Smooth muscle cell (in vitro differentiated cells): ENCODE measurements at regions not wholly inside any gene's neighbourhood (a gene's known extent, or its start where the extent isn't known, plus 50 kb on each side); places are given as distances from the start of the nearest gene placed in this dataset.

Experiments used
- DNase-seq: peaks from one replicate; lab custom pipeline; 2025; ENCODE audit not compliant: unreplicated experiment; lab: John Stamatoyannopoulos, UW
- H2AFZ ChIP-seq: fragments of 200-600 bp; sonication (generic); 2 replicates; pipeline ENCODE4 v1.6.0; 2016; ENCODE audit warnings: antibody characterized with exemption, low read depth, mild to moderate bottlenecking
- H3F3A ChIP-seq: fragments of 200-600 bp; sonication (generic); 2 replicates; pipeline ENCODE4 v1.6.0; 2017; ENCODE audit warnings: antibody characterized with exemption, low read depth
- H3K27ac ChIP-seq: fragments of 200-600 bp; sonication (generic); 2 replicates; pipeline ENCODE4 v1.5.1; 2016; ENCODE audit warnings: low read depth, mild to moderate bottlenecking
- H3K27me3 ChIP-seq: fragments of 200-600 bp; sonication (generic); 2 replicates; pipeline ENCODE4 v1.6.1; 2016; ENCODE audit warnings: low read depth, mild to moderate bottlenecking
- H3K36me3 ChIP-seq: fragments of 200-600 bp; sonication (generic); 2 replicates; pipeline ENCODE4 v1.5.1; 2016; ENCODE audit warnings: low read depth
- H3K4me1 ChIP-seq: fragments of 200-600 bp; sonication (generic); 2 replicates; pipeline ENCODE4 v1.5.1; 2016; ENCODE audit warnings: low read depth
- H3K4me2 ChIP-seq: fragments of 200-600 bp; sonication (generic); 2 replicates; pipeline ENCODE4 v1.6.0; 2016; ENCODE audit warnings: mild to moderate bottlenecking
- H3K4me3 ChIP-seq: fragments of 200-600 bp; sonication (generic); 2 replicates; pipeline ENCODE4 v1.5.1; 2016; ENCODE audit warnings: mild to moderate bottlenecking
- H3K79me2 ChIP-seq: fragments of 200-600 bp; sonication (generic); 2 replicates; pipeline ENCODE4 v1.6.0; 2016; ENCODE audit warnings: low read depth, mild to moderate bottlenecking
- H3K9ac ChIP-seq: fragments of 200-600 bp; sonication (generic); 2 replicates; pipeline ENCODE4 v1.6.0; 2016; ENCODE audit warnings: low read depth
- H3K9me3 ChIP-seq: fragments of 200-600 bp; sonication (generic); replicated peaks from 2 replicates; pipeline ENCODE4 v1.5.1; 2016; ENCODE audit warnings: low read depth
- H4K20me1 ChIP-seq: fragments of 200-600 bp; sonication (generic); 2 replicates; pipeline ENCODE4 v1.6.0; 2016; ENCODE audit warnings: low read depth
- CTCF ChIP-seq: fragments of 200-600 bp; sonication (generic); IDR thresholded peaks from 2 replicates; pipeline ENCODE4 v1.5.1; 2017; ENCODE audit warnings: borderline replicate concordance, mild to moderate bottlenecking, antibody characterized with exemption; ENCODE audit not compliant: insufficient read depth, poor library complexity, severe bottlenecking
- WGBS: methylation state at CpG from one replicate; pipeline ENCODE4 v1.1.7; 2016; ENCODE audit warnings: low lambda C conversion rate; 5-methylcytosine and 5-hydroxymethylcytosine counted together

DNA sequence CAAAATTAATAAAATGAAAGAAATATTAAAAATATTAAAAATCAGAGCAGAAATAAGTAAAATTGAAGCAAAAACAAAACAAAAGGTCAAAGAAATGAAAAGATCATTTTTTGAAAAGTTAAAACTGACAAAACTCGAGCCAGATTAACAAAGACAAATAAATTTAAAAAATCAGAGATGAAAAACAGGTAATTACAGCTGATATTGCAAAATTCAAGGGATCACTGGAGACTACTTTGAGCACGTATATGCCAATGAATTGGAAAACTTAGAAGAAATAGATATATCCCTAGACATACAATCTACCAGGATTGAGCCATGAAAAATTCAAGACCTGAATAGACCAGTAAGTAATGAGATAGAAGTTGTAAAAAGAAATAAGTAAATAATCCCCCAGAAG is 446.2 kb upstream of the EYS start:
- no peak overlapping the region for H3K4me2 ChIP-seq
- H3K9ac ChIP-seq, result no peak overlapping the region
- TF ChIP-seq CTCF, result no peak
- no peaks in the 10 kb centered on the region for H3F3A ChIP-seq
- H3K79me2 ChIP-seq, result no peaks in the 10 kb centered on the region
- H3K4me1 ChIP-seq, result no peaks in the 10 kb centered on the region
- H4K20me1 ChIP-seq, result no peaks in the 10 kb centered on the region
- no peak overlapping the region for H3K27ac ChIP-seq
- DNase-seq, result no peak
- WGBS, result 64% methylated on average over 2 of the region's 2 CpGs
- H3K36me3 ChIP-seq, result no peaks in the 10 kb centered on the region
- no peak overlapping the region for H2AFZ ChIP-seq
- H3K27me3 ChIP-seq, result no peaks in the 10 kb centered on the region
- H3K9me3 ChIP-seq, result no peaks in the 10 kb centered on the region
- no peak overlapping the region for H3K4me3 ChIP-seq

GRCh38 chr6:66149132-66149531 is 442.1 kb upstream of the EYS start:
- H3K4me2 ChIP-seq, result no peak overlapping the region
- H3F3A ChIP-seq, result no peaks in the 10 kb centered on the region
- H4K20me1 ChIP-seq, result no peaks in the 10 kb centered on the region
- no peak for DNase-seq
- TF ChIP-seq CTCF, result no peak
- no peak overlapping the region for H3K9ac ChIP-seq
- H2AFZ ChIP-seq, result no peak overlapping the region
- H3K9me3 ChIP-seq, result no peaks in the 10 kb centered on the region
- no peak overlapping the region for H3K4me3 ChIP-seq
- H3K36me3 ChIP-seq, result no peaks in the 10 kb centered on the region
- no peaks in the 10 kb centered on the region for H3K4me1 ChIP-seq
- no peak overlapping the region for H3K27ac ChIP-seq
- no peaks in the 10 kb centered on the region for H3K27me3 ChIP-seq
- no peaks in the 10 kb centered on the region for H3K79me2 ChIP-seq

- WGBS, result 91% methylated on average over 8 of the region's 8 CpGs
- no peak for TF ChIP-seq CTCF
Observed at GRCh38 chr6:66145867-66146266, 438.8 kb upstream of the EYS start.

DNA sequence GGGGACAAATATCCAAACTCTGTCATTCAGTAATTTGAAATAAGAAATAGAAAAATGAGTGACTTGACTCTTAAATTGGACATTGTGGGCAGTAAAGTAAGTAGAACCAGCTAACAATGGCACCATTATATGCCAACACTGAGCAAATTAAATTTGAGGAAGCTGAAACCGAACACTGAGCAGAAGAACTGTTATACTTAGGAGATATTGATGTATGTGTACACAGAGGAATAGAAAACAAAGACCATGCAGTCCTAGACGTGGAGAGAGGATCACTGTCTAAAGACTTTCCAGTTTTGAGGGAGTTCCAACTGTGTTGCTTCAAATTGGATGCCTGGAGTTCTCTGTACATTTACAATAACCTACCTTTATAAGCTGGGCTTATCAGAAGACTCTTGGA is 427.0 kb upstream of the EYS start:
- Histone ChIP-seq H4K20me1 (no peaks in the 10 kb centered on the region), H3K36me3 (no peaks in the 10 kb centered on the region), H3K27me3 (no peaks in the 10 kb centered on the region), H3K4me2 (no peak overlapping the region), H3K4me3 (no peak overlapping the region), H3K27ac (no peak overlapping the region), H3F3A (no peaks in the 10 kb centered on the region), H3K9ac (no peak overlapping the region), H2AFZ (no peak overlapping the region), H3K4me1 (no peaks in the 10 kb centered on the region), H3K79me2 (no peaks in the 10 kb centered on the region), H3K9me3 (no peaks in the 10 kb centered on the region)
- no peak for TF ChIP-seq CTCF
- no peak for DNase-seq
- WGBS, result 77% methylated on average over 2 of the region's 2 CpGs

More at GRCh38 chr6:66145867-66146266, 438.8 kb upstream of the EYS start:
- no peak overlapping the region for H2AFZ ChIP-seq
- H3K27ac ChIP-seq, result no peak overlapping the region
- no peak overlapping the region for H3K4me3 ChIP-seq
- H3K9ac ChIP-seq, result no peak overlapping the region
- no peaks in the 10 kb centered on the region for H3K36me3 ChIP-seq
- no peaks in the 10 kb centered on the region for H3K9me3 ChIP-seq
- no peaks in the 10 kb centered on the region for H4K20me1 ChIP-seq
- no peaks in the 10 kb centered on the region for H3K4me1 ChIP-seq
- DNase-seq, result no peak
- H3K4me2 ChIP-seq, result no peak overlapping the region
- no peaks in the 10 kb centered on the region for H3K27me3 ChIP-seq
- H3K79me2 ChIP-seq, result no peaks in the 10 kb centered on the region
- no peaks in the 10 kb centered on the region for H3F3A ChIP-seq
